SK-N-SH (cell line): ENCODE measurements at regions not wholly inside any gene's neighbourhood (a gene's known extent, or its start where the extent isn't known, plus 50 kb on each side); places are given as distances from the start of the nearest gene placed in this dataset.

Experiments
- CTCF ChIA-PET: fragments of 300-600, 350-600 bp; formaldehyde crosslinking; extraction: SDS; loops from one replicate; lab custom pipeline; 2021; lab: Yijun Ruan, JAX
- POLR2A ChIA-PET: fragments of 350-600 bp; sonication (Branson Sonifier 250); formaldehyde crosslinking; extraction: SDS; loops from one replicate; lab custom pipeline; 2020; ENCODE audit warnings: antibody characterized with exemption, inconsistent platforms; lab: Yijun Ruan, JAX
- DNase-seq: peaks from one replicate; pipeline ENCODE4 v3.0.0; 2012
- H2AFZ ChIP-seq: fragments of 200-600 bp; sonication (generic); 2 replicates; pipeline ENCODE4 v1.8.1; 2016; ENCODE audit warnings: antibody characterized with exemption, mild to moderate bottlenecking, low read depth
- H3F3A ChIP-seq: fragments of 200-600 bp; sonication (generic); replicated peaks from 2 replicates; pipeline ENCODE3; 2016; ENCODE audit warnings: antibody characterized with exemption, mild to moderate bottlenecking; ENCODE audit not compliant: insufficient read depth
- H3K27ac ChIP-seq, 2 experiments: fragments of 200-500 bp in 1 of 2; fragments of 200-600 bp in 1 of 2; sonication (Bioruptor generic) in 1 of 2; sonication (generic), shearing (Covaris generic) in 1 of 2; 2 replicates each; pipeline versions ENCODE4 v1.5.1 to v1.6.1; 2014 to 2016; ENCODE audit warnings: low read depth in 2 of 2, inconsistent platforms in 1 of 2, low read length in 1 of 2, mild to moderate bottlenecking in 1 of 2, mixed read lengths in 1 of 2
- H3K27me3 ChIP-seq: fragments of 200-600 bp; sonication (generic), shearing (Covaris generic); 2 replicates; pipeline ENCODE4 v1.6.1; 2016; ENCODE audit warnings: mixed run types; ENCODE audit not compliant: insufficient read depth
- H3K36me3 ChIP-seq, 2 experiments: fragments of 200-500 bp in 1 of 2; fragments of 200-600 bp in 1 of 2; sonication (Bioruptor generic) in 1 of 2; sonication (generic) in 1 of 2; replicated peaks in 1 of 2; 2 replicates each; pipeline versions ENCODE3 to v1.5.1; 2014 to 2016; ENCODE audit warnings: low read length in 1 of 2, mild to moderate bottlenecking in 1 of 2; ENCODE audit not compliant: insufficient read depth in 2 of 2, control insufficient read depth in 1 of 2
- H3K4me1 ChIP-seq, 2 experiments: fragments of 200-500 bp in 1 of 2; fragments of 200-600 bp in 1 of 2; sonication (Bioruptor generic) in 1 of 2; sonication (generic), shearing (Covaris generic) in 1 of 2; 2 replicates each; pipeline versions ENCODE4 v1.5.1 to v1.6.1; 2014 to 2016; ENCODE audit warnings: low read depth in 1 of 2, low read length in 1 of 2, mixed run types in 1 of 2; ENCODE audit not compliant: insufficient read depth in 2 of 2, control insufficient read depth in 1 of 2
- H3K4me2 ChIP-seq: fragments of 200-600 bp; sonication (generic), shearing (Covaris generic); 2 replicates; pipeline ENCODE4 v1.6.1; 2017; ENCODE audit warnings: mixed run types
- H3K4me3 ChIP-seq, 2 experiments: fragments of 200-500 bp in 1 of 2; fragments of 200-600 bp in 1 of 2; sonication (Bioruptor generic) in 1 of 2; sonication (generic), shearing (Covaris generic) in 1 of 2; 2 replicates each; pipeline versions ENCODE4 v1.5.1 to v1.8.1; 2014 to 2016; ENCODE audit warnings: low read depth in 2 of 2, inconsistent platforms in 1 of 2, low read length in 1 of 2, mild to moderate bottlenecking in 1 of 2, mixed read lengths in 1 of 2, moderate library complexity in 1 of 2
- H3K79me2 ChIP-seq: fragments of 200-600 bp; sonication (generic); 2 replicates; pipeline ENCODE4 v1.8.1; 2017; ENCODE audit warnings: mild to moderate bottlenecking; ENCODE audit not compliant: insufficient read depth
- H3K9ac ChIP-seq: fragments of 200-600 bp; sonication (generic); 2 replicates; pipeline ENCODE4 v1.6.1; 2017; ENCODE audit warnings: mixed run types
- H3K9me2 ChIP-seq: fragments of 200-600 bp; sonication (generic); 2 replicates; pipeline ENCODE4 v1.6.1; 2017; ENCODE audit warnings: mixed run types
- H3K9me3 ChIP-seq: fragments of 200-600 bp; sonication (generic); 2 replicates; pipeline ENCODE4 v1.6.1; 2017; ENCODE audit warnings: mixed run types, mild to moderate bottlenecking, moderate library complexity
- H4K20me1 ChIP-seq: fragments of 200-600 bp; sonication (generic); 2 replicates; pipeline ENCODE4 v1.6.1; 2017; ENCODE audit warnings: mild to moderate bottlenecking, mixed run types; ENCODE audit not compliant: insufficient read depth
- CHD2 ChIP-seq: fragments of 150-350 bp; IDR thresholded peaks from 2 replicates; pipeline ENCODE4 v1.6.1; 2018; ENCODE audit warnings: low read length; ENCODE audit not compliant: partially characterized antibody
- EP300 ChIP-seq, 2 experiments: IDR thresholded peaks; 2 replicates each; pipeline versions ENCODE4 v1.4.0 to v1.6.1; 2012; ENCODE audit warnings: borderline replicate concordance in 1 of 2, low read depth in 1 of 2, low read length in 1 of 2
- FOSL2 ChIP-seq: IDR thresholded peaks from 2 replicates; pipeline ENCODE4 v1.4.0; 2012; ENCODE audit warnings: low read depth, mild to moderate bottlenecking, moderate library complexity, borderline replicate concordance
- FOXJ3 ChIP-seq: sonication (generic); formaldehyde crosslinking; IDR thresholded peaks from 2 replicates; pipeline ENCODE4 v1.5.1; 2020; ENCODE audit warnings: mild to moderate bottlenecking, missing genetic modification reagents
- GATA2 ChIP-seq: sonication (generic); formaldehyde crosslinking; IDR thresholded peaks from 2 replicates; pipeline ENCODE4 v1.5.0; 2020; ENCODE audit warnings: mild to moderate bottlenecking, missing genetic modification reagents
- JUND ChIP-seq: IDR thresholded peaks from 2 replicates; pipeline ENCODE4 v1.4.0; 2012
- MXI1 ChIP-seq: IDR thresholded peaks from 2 replicates; pipeline ENCODE4 v1.6.1; 2012; ENCODE audit warnings: mild to moderate bottlenecking, low read depth, low read length, improper control_type of control experiment
- NFIC ChIP-seq: IDR thresholded peaks from 2 replicates; pipeline ENCODE4 v1.4.0; 2012; ENCODE audit warnings: borderline replicate concordance
- RAD21 ChIP-seq: IDR thresholded peaks from 2 replicates; pipeline ENCODE4 v1.6.1; 2012; ENCODE audit warnings: mild to moderate bottlenecking, low read length
- RXRA ChIP-seq: IDR thresholded peaks from 2 replicates; pipeline ENCODE4 v1.4.0; 2012; ENCODE audit warnings: low read depth, mild to moderate bottlenecking, borderline replicate concordance
- SIN3A ChIP-seq: IDR thresholded peaks from 2 replicates; pipeline ENCODE4 v1.6.1; 2012; ENCODE audit warnings: low read depth, mild to moderate bottlenecking, low read length, moderate library complexity, borderline replicate concordance
- SMC3 ChIP-seq: IDR thresholded peaks from 2 replicates; pipeline ENCODE4 v1.6.1; 2012; ENCODE audit warnings: low read depth, low read length, improper control_type of control experiment
- TCF12 ChIP-seq: IDR thresholded peaks from 2 replicates; pipeline ENCODE4 v1.4.0; 2012
- WGBS: methylation state at CpG from one replicate; pipeline ENCODE4 v1.1.6; 2017; ENCODE audit warnings: low lambda C conversion rate; 5-methylcytosine and 5-hydroxymethylcytosine counted together
- TF ChIP-seq, protein P1 (sequence below): IDR thresholded peaks from 2 replicates; pipeline ENCODE4 v1.4.0; 2012; ENCODE audit warnings: low read depth
- TF ChIP-seq, protein P2 (sequence below): IDR thresholded peaks from 2 replicates; pipeline ENCODE4 v1.6.1; 2012; ENCODE audit warnings: mild to moderate bottlenecking, low read depth, low read length, moderate library complexity
- TF ChIP-seq, protein P3 (sequence below): fragments of 150-350 bp; IDR thresholded peaks from 2 replicates; pipeline ENCODE4 v1.6.1; 2017; ENCODE audit warnings: antibody characterized with exemption, low read length, low read depth, borderline replicate concordance

DNA sequence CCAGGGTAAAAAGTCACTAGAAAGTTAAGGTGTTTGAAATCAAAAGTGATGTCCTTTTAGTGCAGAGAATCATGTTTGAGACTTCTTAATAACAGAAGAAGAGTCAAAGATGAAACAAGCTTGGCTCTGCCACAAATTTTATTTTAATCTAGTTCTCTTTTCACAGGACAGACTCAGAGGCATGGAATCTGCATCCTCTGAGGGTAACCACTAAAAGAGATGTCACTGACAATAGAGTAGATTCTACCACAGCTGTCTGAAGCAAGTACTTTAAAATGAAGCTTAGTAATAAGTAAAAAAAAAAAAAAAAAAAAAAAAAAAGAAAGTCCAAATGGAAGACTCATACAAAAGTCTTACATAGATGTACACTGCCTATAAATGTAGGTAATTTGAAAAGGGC lies 519.7 kb upstream of the PRMT6 start:
- Histone ChIP-seq H4K20me1 (no peaks in the 10 kb centered on the region), H3K27ac (no peak overlapping the region), H3K9me2 (no peaks in the 10 kb centered on the region), H3K4me1 (no peaks in the 10 kb centered on the region), H2AFZ (no peak overlapping the region), H3K4me3 (no peak overlapping the region), H3F3A (no peaks in the 10 kb centered on the region), H3K4me2 (no peak overlapping the region), H3K36me3 (no peaks in the 10 kb centered on the region), H3K9me3 (peaks cover 4% of the 10 kb centered on the region; the same call in 1 of the 2 replicates), H3K9ac (no peak overlapping the region)
- no peak for DNase-seq
- TF ChIP-seq SMC3 (no peak), RAD21 (no peak), RXRA (no peak), TCF12 (no peak), JUND (no peak), FOSL2 (no peak)
- TF ChIP-seq, protein P1, sequence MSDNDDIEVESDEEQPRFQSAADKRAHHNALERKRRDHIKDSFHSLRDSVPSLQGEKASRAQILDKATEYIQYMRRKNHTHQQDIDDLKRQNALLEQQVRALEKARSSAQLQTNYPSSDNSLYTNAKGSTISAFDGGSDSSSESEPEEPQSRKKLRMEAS: no peak
- TF ChIP-seq, protein P2, sequence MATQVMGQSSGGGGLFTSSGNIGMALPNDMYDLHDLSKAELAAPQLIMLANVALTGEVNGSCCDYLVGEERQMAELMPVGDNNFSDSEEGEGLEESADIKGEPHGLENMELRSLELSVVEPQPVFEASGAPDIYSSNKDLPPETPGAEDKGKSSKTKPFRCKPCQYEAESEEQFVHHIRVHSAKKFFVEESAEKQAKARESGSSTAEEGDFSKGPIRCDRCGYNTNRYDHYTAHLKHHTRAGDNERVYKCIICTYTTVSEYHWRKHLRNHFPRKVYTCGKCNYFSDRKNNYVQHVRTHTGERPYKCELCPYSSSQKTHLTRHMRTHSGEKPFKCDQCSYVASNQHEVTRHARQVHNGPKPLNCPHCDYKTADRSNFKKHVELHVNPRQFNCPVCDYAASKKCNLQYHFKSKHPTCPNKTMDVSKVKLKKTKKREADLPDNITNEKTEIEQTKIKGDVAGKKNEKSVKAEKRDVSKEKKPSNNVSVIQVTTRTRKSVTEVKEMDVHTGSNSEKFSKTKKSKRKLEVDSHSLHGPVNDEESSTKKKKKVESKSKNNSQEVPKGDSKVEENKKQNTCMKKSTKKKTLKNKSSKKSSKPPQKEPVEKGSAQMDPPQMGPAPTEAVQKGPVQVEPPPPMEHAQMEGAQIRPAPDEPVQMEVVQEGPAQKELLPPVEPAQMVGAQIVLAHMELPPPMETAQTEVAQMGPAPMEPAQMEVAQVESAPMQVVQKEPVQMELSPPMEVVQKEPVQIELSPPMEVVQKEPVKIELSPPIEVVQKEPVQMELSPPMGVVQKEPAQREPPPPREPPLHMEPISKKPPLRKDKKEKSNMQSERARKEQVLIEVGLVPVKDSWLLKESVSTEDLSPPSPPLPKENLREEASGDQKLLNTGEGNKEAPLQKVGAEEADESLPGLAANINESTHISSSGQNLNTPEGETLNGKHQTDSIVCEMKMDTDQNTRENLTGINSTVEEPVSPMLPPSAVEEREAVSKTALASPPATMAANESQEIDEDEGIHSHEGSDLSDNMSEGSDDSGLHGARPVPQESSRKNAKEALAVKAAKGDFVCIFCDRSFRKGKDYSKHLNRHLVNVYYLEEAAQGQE: no peak
- TF ChIP-seq, all 33 proteins: peak for 0
- POLR2A ChIA-PET: no interaction called here
- Histone ChIP-seq H3K79me2 (no peaks in the 10 kb centered on the region), H3K27me3 (no peaks in the 10 kb centered on the region)
- CTCF ChIA-PET: no interaction called here

DNA sequence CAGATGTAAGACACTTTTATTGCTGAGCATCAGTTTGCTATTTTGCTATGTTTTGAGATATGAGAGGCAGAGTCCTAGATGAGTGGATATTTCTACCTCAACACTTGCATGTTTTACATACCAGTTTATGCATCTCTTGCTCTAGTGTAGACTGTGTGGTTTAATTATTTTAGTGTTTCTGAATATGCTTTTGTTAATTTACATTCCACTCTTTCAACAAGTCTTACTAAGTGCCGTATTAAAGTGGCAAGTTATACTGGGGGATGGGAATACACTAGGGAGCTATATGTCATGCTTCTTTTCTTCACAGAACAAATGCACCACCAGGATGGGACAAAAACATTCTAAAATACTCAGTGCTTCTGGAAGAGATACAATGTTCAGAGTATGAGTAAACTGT lies 507.7 kb upstream of the PRMT6 start:
- 50% methylated on average over 1 of the region's 1 CpG for WGBS
- no peaks in the 10 kb centered on the region for H3K36me3 ChIP-seq
- H4K20me1 ChIP-seq: no peaks in the 10 kb centered on the region
- no peaks in the 10 kb centered on the region for H3K79me2 ChIP-seq
- H3K9ac ChIP-seq: no peak overlapping the region
- no peak overlapping the region for H2AFZ ChIP-seq
- H3K9me3 ChIP-seq: no peaks in the 10 kb centered on the region
- no peaks in the 10 kb centered on the region for H3K9me2 ChIP-seq
- CTCF ChIA-PET: no interaction called here
- H3K4me3 ChIP-seq: no peak overlapping the region
- no peaks in the 10 kb centered on the region for H3K27me3 ChIP-seq
- H3K4me2 ChIP-seq: no peak overlapping the region
- H3K4me1 ChIP-seq: no peaks in the 10 kb centered on the region
- POLR2A ChIA-PET: no interaction called here
- no peaks in the 10 kb centered on the region for H3F3A ChIP-seq
- DNase-seq: no peak
- H3K27ac ChIP-seq: no peak overlapping the region
- no peak for TF ChIP-seq SIN3A
- no peak for TF ChIP-seq NFIC
- TF ChIP-seq TCF12: no peak
- no peak for TF ChIP-seq CHD2
- TF ChIP-seq, protein P3, sequence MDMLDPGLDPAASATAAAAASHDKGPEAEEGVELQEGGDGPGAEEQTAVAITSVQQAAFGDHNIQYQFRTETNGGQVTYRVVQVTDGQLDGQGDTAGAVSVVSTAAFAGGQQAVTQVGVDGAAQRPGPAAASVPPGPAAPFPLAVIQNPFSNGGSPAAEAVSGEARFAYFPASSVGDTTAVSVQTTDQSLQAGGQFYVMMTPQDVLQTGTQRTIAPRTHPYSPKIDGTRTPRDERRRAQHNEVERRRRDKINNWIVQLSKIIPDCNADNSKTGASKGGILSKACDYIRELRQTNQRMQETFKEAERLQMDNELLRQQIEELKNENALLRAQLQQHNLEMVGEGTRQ: no peak
- TF ChIP-seq MXI1: no peak
- no peak for TF ChIP-seq EP300 (IDR thresholded peaks at IDR 0.05; ENCODE audit: borderline replicate concordance in 1 of 2, low read depth in 1 of 2, low read length in 1 of 2)
- no peak for TF ChIP-seq GATA2 (CRISPR knock-in tag)
- no peak for TF ChIP-seq FOXJ3
- no peak for TF ChIP-seq FOSL2
